SK-N-MC (cell line): ENCODE measurements at regions not wholly inside any gene's neighbourhood (a gene's known extent, or its start where the extent isn't known, plus 50 kb on each side); places are given as distances from the start of the nearest gene placed in this dataset.

Source experiments
- EZH2 ChIP-seq: fragments of 200-600 bp; sonication (generic); IDR thresholded peaks from one replicate; pipeline ENCODE4 v1.6.1; 2017; ENCODE audit warnings: antibody characterized with exemption
- FOXP2 ChIP-seq: optimal IDR thresholded peaks from 2 replicates; pipeline ENCODE3; 2011; ENCODE audit warnings: mild to moderate bottlenecking, moderate library complexity; ENCODE audit not compliant: insufficient read depth; ENCODE audit errors: extremely low read length, control extremely low read depth
- POLR2AphosphoS5 ChIP-seq: IDR thresholded peaks from 2 replicates; pipeline ENCODE4 v1.6.1; 2012; ENCODE audit warnings: mild to moderate bottlenecking, low read depth, low read length, borderline replicate concordance

GRCh38 chr12:3354586-3354985, 136.4 kb upstream of the PRMT8 start:
- TF ChIP-seq EZH2 (no peak), POLR2AphosphoS5 (no peak), FOXP2 (no peak)
